MM.1S (cell line): ENCODE measurements at regions not wholly inside any gene's neighbourhood (a gene's known extent, or its start where the extent isn't known, plus 50 kb on each side); places are given as distances from the start of the nearest gene placed in this dataset.

ENCODE experiments used
- CTCF ChIP-seq: fragments of 300-600 bp; sonication (generic); IDR thresholded peaks from 2 replicates; pipeline ENCODE4 v1.5.1; 2016; ENCODE audit warnings: antibody characterized with exemption, low read length, mixed read lengths
- EZH2 ChIP-seq: fragments of 300-600 bp; sonication (generic); optimal IDR thresholded peaks from 2 replicates; pipeline ENCODE3; 2017; ENCODE audit warnings: low read depth, mild to moderate bottlenecking, antibody characterized with exemption, low read length, mixed read lengths

GRCh38 chr1:221601166-221601565 is 140.7 kb downstream of the DUSP10 start:
- TF ChIP-seq CTCF (no peak), EZH2 (no peak)
